ENCODE measurements at regions not wholly inside any gene's neighbourhood (a gene's known extent, or its start where the extent isn't known, plus 50 kb on each side); places are given as distances from the start of the nearest gene placed in this dataset.

DNA sequence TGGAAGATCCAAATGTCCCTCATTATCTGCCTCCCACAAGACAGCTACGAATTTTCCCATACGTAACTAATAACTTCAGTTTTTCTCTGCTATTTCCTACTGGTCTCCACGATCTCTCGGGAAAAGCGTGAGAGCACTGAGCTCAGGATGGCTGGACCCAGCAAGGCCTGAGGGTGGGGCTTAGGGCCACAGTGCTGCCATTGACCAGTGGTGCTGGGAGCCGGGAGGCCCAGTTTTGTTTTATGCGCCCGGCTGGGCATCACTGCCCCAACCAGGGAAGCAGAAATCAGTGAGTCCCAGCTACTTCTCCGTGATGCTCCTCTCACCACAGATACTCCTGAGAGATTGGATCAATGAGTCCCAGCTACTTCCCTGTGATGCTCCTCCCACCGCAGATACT, 238.4 kb downstream of the LY86 start:
- TF ChIP-seq EZH2 (IDR thresholded peaks at IDR 0.05): no peak
- no peak for TF ChIP-seq EZH2phosphoT487 (IDR thresholded peaks at IDR 0.05)
- TF ChIP-seq, protein P1, sequence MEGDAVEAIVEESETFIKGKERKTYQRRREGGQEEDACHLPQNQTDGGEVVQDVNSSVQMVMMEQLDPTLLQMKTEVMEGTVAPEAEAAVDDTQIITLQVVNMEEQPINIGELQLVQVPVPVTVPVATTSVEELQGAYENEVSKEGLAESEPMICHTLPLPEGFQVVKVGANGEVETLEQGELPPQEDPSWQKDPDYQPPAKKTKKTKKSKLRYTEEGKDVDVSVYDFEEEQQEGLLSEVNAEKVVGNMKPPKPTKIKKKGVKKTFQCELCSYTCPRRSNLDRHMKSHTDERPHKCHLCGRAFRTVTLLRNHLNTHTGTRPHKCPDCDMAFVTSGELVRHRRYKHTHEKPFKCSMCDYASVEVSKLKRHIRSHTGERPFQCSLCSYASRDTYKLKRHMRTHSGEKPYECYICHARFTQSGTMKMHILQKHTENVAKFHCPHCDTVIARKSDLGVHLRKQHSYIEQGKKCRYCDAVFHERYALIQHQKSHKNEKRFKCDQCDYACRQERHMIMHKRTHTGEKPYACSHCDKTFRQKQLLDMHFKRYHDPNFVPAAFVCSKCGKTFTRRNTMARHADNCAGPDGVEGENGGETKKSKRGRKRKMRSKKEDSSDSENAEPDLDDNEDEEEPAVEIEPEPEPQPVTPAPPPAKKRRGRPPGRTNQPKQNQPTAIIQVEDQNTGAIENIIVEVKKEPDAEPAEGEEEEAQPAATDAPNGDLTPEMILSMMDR (IDR thresholded peaks at IDR 0.05): no peak

All from neural progenitor cell (in vitro differentiated cells).